K562 (cell line): ENCODE measurements at regions not wholly inside any gene's neighbourhood (a gene's known extent, or its start where the extent isn't known, plus 50 kb on each side); places are given as distances from the start of the nearest gene placed in this dataset.

Source experiments
- GABPA ChIP-seq: fragments of 200-800 bp; sonication (Bioruptor generic); conservative IDR thresholded peaks from 2 replicates; pipeline ENCODE4 v1.6.1; 2016; ENCODE audit warnings: low read depth, missing genetic modification characterization, missing compliant biosample characterization
- MAFG ChIP-seq: fragments of 450-650 bp; conservative IDR thresholded peaks from 2 replicates; pipeline ENCODE4 v1.6.1; 2016; ENCODE audit warnings: missing genetic modification characterization, missing compliant biosample characterization
- NR2C2 ChIP-seq, 2 experiments: fragments of 200-800 bp in 1 of 2; sonication (Bioruptor generic) in 1 of 2; sonication (generic) in 1 of 2; formaldehyde crosslinking in 1 of 2; IDR thresholded peaks; 2 replicates each; pipeline versions ENCODE4 v1.6.1 to v1.8.0; 2016 to 2022; ENCODE audit warnings: mild to moderate bottlenecking in 1 of 2, missing compliant biosample characterization in 1 of 2, missing genetic modification characterization in 1 of 2, missing genetic modification reagents in 1 of 2
- POLR2AphosphoS2 ChIP-seq: IDR thresholded peaks from 2 replicates; pipeline ENCODE4 v1.6.1; 2012; ENCODE audit warnings: low read length, improper control_type of control experiment
- POLR2AphosphoS5 ChIP-seq: IDR thresholded peaks from 2 replicates; pipeline ENCODE4 v1.6.1; 2011; ENCODE audit warnings: mild to moderate bottlenecking, low read depth, low read length, moderate library complexity; ENCODE audit not compliant: control insufficient read depth, insufficient read depth
- SRF ChIP-seq, 2 experiments: fragments of 250-450, 450-650 bp in 1 of 2; sonication (Bioruptor Pico) in 1 of 2; sonication (generic) in 1 of 2; formaldehyde crosslinking; IDR thresholded peaks; 2 replicates each; pipeline versions ENCODE4 v1.5.0 to v1.5.1; 2020 to 2022; ENCODE audit warnings: mild to moderate bottlenecking in 1 of 2, missing genetic modification reagents in 1 of 2
- TGIF2 ChIP-seq: sonication (generic); formaldehyde crosslinking; IDR thresholded peaks from 2 replicates; pipeline ENCODE4 v1.8.1; 2022; ENCODE audit warnings: mild to moderate bottlenecking, missing genetic modification reagents, moderate library complexity
- YY1 ChIP-seq, 3 experiments: IDR thresholded peaks; 2 replicates each; pipeline ENCODE4 v1.6.1; 2011; ENCODE audit warnings: low read length in 2 of 3, mild to moderate bottlenecking in 2 of 3, moderate library complexity in 2 of 3, borderline replicate concordance in 1 of 3, control low read depth in 1 of 3, low read depth in 1 of 3; ENCODE audit not compliant: insufficient read depth in 3 of 3, insufficient replicate concordance in 2 of 3, control insufficient read depth in 1 of 3, insufficient read length in 1 of 3; ENCODE audit errors: extremely low read depth in 1 of 3
- ZFPM2 ChIP-seq: fragments of 250-450 bp; sonication (Bioruptor Pico); IDR thresholded peaks from 2 replicates; pipeline ENCODE4 v1.5.1; 2022; ENCODE audit warnings: mild to moderate bottlenecking
- TF ChIP-seq, protein P1 (sequence below): sonication (generic); formaldehyde crosslinking; IDR thresholded peaks from 2 replicates; pipeline ENCODE4 v1.8.0; 2022; ENCODE audit warnings: mild to moderate bottlenecking, missing genetic modification reagents
- TF ChIP-seq, protein P2 (sequence below), 2 experiments: fragments of 450-650 bp in 1 of 2; sonication (generic) in 1 of 2; formaldehyde crosslinking in 1 of 2; IDR thresholded peaks; 2 replicates each; pipeline versions ENCODE4 v1.7.1 to v1.9.0; 2016 to 2022; ENCODE audit warnings: inconsistent platforms in 1 of 2, mild to moderate bottlenecking in 1 of 2, missing genetic modification reagents in 1 of 2
- TF ChIP-seq, protein P3 (sequence below), 2 experiments: IDR thresholded peaks; 2 replicates each; pipeline ENCODE4 v1.6.1; 2012; ENCODE audit warnings: improper control_type of control experiment in 2 of 2, low read depth in 2 of 2, low read length in 2 of 2, borderline replicate concordance in 1 of 2
- TF ChIP-seq, protein P4 (sequence below): sonication (generic); formaldehyde crosslinking; IDR thresholded peaks from 2 replicates; pipeline ENCODE4 v1.5.0; 2020; ENCODE audit warnings: missing genetic modification reagents
- TF ChIP-seq, protein P5 (sequence below), 3 experiments: IDR thresholded peaks in 2 of 3; conservative IDR thresholded peaks in 1 of 3; 2 replicates each; pipeline ENCODE4 v1.5.1; 2011 to 2012; ENCODE audit warnings: low read length in 3 of 3, mild to moderate bottlenecking in 3 of 3, control low read depth in 2 of 3, improper control_type of control experiment in 1 of 3, inconsistent platforms in 1 of 3, low read depth in 1 of 3, mixed read lengths in 1 of 3, moderate library complexity in 1 of 3; ENCODE audit not compliant: insufficient read depth in 2 of 3

DNA sequence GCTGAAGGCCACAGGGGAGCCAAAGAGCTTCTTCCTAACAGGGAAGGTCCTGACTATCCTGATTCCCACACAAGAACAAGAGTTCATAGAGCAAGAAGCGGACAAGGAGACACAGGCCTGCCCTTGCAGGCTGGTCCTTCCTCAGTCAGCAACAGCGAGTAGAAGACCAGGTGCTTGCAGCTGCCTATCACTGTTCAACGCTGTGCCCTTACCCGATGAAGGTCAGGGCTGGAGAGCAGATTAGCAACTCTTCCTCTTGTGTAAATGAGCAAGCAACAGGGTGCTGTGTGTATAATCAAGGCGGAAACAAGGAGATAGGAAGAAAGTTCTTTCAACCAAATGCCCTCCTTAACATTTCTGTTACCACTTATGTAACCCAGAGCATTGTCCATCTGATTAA, 115.3 kb upstream of the SPACA1 start:
- no peak for TF ChIP-seq GABPA (tag)
- no peak for TF ChIP-seq SRF (CRISPR knock-in tag; IDR thresholded peaks at IDR 0.05)
- TF ChIP-seq, protein P1, sequence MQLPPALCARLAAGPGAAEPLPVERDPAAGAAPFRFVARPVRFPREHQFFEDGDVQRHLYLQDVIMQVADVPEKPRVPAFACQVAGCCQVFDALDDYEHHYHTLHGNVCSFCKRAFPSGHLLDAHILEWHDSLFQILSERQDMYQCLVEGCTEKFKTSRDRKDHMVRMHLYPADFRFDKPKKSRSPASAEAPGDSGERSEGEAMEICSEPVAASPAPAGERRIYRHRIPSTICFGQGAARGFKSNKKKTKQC (CRISPR knock-in tag), result no peak
- TF ChIP-seq, protein P2, sequence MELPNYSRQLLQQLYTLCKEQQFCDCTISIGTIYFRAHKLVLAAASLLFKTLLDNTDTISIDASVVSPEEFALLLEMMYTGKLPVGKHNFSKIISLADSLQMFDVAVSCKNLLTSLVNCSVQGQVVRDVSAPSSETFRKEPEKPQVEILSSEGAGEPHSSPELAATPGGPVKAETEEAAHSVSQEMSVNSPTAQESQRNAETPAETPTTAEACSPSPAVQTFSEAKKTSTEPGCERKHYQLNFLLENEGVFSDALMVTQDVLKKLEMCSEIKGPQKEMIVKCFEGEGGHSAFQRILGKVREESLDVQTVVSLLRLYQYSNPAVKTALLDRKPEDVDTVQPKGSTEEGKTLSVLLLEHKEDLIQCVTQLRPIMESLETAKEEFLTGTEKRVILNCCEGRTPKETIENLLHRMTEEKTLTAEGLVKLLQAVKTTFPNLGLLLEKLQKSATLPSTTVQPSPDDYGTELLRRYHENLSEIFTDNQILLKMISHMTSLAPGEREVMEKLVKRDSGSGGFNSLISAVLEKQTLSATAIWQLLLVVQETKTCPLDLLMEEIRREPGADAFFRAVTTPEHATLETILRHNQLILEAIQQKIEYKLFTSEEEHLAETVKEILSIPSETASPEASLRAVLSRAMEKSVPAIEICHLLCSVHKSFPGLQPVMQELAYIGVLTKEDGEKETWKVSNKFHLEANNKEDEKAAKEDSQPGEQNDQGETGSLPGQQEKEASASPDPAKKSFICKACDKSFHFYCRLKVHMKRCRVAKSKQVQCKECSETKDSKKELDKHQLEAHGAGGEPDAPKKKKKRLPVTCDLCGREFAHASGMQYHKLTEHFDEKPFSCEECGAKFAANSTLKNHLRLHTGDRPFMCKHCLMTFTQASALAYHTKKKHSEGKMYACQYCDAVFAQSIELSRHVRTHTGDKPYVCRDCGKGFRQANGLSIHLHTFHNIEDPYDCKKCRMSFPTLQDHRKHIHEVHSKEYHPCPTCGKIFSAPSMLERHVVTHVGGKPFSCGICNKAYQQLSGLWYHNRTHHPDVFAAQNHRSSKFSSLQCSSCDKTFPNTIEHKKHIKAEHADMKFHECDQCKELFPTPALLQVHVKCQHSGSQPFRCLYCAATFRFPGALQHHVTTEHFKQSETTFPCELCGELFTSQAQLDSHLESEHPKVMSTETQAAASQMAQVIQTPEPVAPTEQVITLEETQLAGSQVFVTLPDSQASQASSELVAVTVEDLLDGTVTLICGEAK (IDR thresholded peaks at IDR 0.05), result no peak
- TF ChIP-seq, protein P2 (CRISPR knock-in tag; IDR thresholded peaks at IDR 0.05), result no peak
- no peak for TF ChIP-seq TGIF2
- TF ChIP-seq, protein P3, sequence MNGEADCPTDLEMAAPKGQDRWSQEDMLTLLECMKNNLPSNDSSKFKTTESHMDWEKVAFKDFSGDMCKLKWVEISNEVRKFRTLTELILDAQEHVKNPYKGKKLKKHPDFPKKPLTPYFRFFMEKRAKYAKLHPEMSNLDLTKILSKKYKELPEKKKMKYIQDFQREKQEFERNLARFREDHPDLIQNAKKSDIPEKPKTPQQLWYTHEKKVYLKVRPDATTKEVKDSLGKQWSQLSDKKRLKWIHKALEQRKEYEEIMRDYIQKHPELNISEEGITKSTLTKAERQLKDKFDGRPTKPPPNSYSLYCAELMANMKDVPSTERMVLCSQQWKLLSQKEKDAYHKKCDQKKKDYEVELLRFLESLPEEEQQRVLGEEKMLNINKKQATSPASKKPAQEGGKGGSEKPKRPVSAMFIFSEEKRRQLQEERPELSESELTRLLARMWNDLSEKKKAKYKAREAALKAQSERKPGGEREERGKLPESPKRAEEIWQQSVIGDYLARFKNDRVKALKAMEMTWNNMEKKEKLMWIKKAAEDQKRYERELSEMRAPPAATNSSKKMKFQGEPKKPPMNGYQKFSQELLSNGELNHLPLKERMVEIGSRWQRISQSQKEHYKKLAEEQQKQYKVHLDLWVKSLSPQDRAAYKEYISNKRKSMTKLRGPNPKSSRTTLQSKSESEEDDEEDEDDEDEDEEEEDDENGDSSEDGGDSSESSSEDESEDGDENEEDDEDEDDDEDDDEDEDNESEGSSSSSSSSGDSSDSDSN (IDR thresholded peaks at IDR 0.05; ENCODE audit: borderline replicate concordance in 1 of 2, low read depth in 2 of 2, low read length in 2 of 2), result no peak
- no peak for TF ChIP-seq NR2C2 (CRISPR knock-in tag; IDR thresholded peaks at IDR 0.05)
- TF ChIP-seq NR2C2 (tag; IDR thresholded peaks at IDR 0.05), result no peak
- no peak for TF ChIP-seq ZFPM2 (CRISPR knock-in tag)
- no peak for TF ChIP-seq MAFG
- TF ChIP-seq, protein P4, sequence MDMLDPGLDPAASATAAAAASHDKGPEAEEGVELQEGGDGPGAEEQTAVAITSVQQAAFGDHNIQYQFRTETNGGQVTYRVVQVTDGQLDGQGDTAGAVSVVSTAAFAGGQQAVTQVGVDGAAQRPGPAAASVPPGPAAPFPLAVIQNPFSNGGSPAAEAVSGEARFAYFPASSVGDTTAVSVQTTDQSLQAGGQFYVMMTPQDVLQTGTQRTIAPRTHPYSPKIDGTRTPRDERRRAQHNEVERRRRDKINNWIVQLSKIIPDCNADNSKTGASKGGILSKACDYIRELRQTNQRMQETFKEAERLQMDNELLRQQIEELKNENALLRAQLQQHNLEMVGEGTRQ, result no peak
- TF ChIP-seq POLR2AphosphoS5, result no peak
- TF ChIP-seq, protein P5, sequence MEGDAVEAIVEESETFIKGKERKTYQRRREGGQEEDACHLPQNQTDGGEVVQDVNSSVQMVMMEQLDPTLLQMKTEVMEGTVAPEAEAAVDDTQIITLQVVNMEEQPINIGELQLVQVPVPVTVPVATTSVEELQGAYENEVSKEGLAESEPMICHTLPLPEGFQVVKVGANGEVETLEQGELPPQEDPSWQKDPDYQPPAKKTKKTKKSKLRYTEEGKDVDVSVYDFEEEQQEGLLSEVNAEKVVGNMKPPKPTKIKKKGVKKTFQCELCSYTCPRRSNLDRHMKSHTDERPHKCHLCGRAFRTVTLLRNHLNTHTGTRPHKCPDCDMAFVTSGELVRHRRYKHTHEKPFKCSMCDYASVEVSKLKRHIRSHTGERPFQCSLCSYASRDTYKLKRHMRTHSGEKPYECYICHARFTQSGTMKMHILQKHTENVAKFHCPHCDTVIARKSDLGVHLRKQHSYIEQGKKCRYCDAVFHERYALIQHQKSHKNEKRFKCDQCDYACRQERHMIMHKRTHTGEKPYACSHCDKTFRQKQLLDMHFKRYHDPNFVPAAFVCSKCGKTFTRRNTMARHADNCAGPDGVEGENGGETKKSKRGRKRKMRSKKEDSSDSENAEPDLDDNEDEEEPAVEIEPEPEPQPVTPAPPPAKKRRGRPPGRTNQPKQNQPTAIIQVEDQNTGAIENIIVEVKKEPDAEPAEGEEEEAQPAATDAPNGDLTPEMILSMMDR (IDR thresholded peaks at IDR 0.05 in 2 of 3, conservative IDR thresholded peaks at IDR 0.05 in 1 of 3; ENCODE audit: insufficient read depth in 2 of 3, low read depth in 1 of 3, low read length in 3 of 3), result no peak
- no peak for TF ChIP-seq YY1 (IDR thresholded peaks at IDR 0.05; ENCODE audit: borderline replicate concordance in 1 of 3, control insufficient read depth in 1 of 3, extremely low read depth in 1 of 3, insufficient read depth in 3 of 3, insufficient read length in 1 of 3, insufficient replicate concordance in 2 of 3, low read depth in 1 of 3, low read length in 2 of 3)
- no peak for TF ChIP-seq POLR2AphosphoS2
